Activated CD4-positive, alpha-beta T cell treated with anti-CD3 and anti-CD28 coated beads, Interleukin-2, amount 50 U/mL, for 48 hours (primary cell): ENCODE measurements at regions not wholly inside any gene's neighbourhood (a gene's known extent, or its start where the extent isn't known, plus 50 kb on each side); places are given as distances from the start of the nearest gene placed in this dataset.
"Not testable (repeated sequence)": the region's sequence is repeated elsewhere in the genome, so short reads cannot be mapped to it uniquely, and the experiment has no call there.

Experiments used
- DNase-seq, 2 experiments: peaks; one replicate each; pipeline ENCODE4 v3.0.0-alpha.2; 2020

DNA sequence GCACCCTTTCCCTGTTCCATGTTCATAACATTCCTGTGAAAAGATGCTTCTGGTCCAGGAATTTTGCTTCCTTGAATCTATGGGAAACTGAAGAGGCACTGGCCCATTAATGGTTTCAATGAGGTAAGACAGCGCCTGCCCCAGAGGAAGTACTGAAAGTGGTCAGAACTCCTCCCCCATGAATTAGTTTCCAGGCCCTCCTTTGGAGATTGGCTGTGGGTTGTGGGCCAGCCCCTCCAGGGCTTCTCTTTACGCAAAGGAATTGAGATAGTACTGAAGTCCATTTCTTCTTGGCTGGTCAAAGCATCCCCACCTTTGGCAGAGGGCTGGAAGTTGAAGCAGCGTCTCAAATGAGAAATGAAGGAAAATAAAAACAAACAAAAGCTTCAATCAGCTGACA is 175.5 kb downstream of the POLR2M start:
- DNase-seq: no peak

DNA sequence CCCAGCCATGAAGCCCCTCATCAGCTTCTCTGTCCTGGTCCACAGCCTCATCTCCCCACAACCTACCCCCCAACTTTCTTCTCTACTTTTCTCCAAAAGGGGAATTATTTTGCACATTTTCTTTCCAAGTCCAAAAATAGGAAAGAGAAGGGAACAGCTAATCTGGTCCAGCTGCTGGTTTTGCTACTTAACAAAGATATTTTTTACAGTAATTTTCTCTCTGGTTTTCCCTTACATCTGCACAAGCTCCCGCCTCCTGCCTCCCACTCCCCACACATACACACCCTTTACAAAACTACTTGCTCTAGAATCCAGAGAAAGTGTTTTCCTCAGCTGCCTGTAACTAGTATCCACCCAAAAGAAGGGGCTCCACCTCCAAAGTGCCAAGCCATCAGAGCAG is 177.2 kb downstream of the POLR2M start:
- DNase-seq: no peak

DNA sequence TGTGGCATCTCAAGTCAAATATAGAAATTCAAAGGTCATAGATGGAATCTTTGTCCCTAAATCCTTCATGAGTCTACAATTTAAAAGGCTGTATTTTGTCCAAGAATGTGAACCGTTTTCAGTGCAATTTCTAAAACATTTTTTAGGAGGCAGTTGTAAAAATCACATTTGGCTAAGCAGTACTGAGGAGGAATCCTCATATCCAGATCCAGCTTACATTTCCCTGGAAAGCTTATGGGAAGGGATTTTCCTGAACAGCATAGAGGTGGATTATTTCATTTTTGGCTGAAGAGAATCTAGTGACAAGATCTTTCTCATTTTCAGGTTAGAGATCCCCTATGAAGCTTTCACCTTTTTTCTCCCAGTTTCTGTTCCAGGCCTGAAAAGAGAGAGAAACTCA is 178.4 kb downstream of the POLR2M start:
- no peak for DNase-seq

DNA sequence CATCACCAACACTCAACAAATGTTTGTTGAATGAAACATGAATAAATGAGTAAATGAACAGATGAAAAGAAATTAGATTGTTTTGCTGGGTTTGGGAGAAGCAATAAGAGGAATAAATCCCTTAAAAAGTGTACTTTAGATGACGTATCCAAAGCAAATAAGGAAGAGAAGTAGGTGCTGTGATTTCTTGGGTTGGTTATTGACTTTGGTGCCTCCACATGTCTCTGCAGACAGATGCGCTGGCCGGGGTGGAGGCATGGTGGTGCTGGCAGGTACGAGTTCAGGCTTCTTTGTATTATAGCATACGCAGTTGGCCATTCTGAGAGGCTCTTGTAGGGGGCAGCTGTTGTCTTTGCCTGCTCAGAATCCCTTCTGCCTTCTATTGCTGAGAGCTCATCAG is 178.9 kb downstream of the POLR2M start:
- DNase-seq: no peak

DNA sequence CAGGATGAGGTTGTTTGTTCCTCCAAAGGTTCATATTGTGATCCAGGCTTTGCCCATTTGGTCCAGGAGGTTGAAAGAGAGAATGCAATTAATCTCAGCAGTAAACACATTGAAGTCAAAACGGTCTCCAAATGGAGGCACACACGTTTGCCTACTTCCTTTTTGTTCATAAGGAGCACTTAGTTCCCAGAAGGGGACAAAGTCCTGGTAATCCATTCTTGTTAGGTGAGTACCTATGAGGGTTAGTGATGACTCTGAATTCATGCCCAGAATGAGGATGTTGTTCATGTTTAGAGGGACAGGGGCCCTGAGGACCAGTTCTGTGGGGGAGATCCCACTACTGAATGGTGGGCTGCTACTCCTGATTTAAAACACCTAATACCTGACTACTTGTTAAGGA is 177.7 kb downstream of the ALDH1A2 start:
- DNase-seq: no peak

DNA sequence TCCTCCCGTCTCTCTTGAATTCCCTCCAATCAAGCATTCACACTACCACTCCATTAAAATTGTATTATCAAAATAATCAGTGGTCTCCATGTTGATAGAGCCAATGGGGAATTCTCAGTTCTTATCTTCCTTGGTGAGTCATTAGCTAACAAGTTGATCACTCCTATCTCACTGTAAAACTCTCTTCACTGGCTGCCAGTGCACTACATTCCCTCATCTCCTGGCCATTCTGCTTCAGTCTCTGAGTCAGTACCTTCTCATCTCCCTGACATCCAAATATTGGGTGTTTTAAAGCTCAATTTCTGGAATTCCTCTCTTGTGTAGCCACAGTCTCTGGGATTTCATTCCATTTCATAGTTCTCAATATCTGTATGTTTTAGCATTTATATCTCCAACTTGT is 175.2 kb downstream of the ALDH1A2 start:
- DNase-seq: no peak

DNA sequence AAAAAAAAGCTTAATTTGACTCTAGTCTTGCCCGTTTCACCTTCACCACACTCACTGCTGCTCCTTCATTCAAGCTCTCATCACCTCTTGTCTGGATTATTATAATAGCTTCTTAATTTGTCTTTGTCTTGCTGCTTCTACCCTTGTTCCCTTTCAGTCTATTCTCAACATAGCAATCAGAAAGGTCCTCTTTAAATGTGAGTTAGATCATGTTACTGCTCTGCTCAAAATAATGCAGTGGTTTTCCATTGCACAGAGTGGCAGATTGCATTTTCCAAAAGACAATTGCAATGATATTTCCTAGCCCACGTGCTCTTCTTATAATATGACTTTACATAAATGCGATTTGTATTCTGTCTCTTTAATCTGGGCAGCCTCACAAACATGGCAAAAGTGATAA is 174.6 kb downstream of the ALDH1A2 start:
- DNase-seq: no peak

DNA sequence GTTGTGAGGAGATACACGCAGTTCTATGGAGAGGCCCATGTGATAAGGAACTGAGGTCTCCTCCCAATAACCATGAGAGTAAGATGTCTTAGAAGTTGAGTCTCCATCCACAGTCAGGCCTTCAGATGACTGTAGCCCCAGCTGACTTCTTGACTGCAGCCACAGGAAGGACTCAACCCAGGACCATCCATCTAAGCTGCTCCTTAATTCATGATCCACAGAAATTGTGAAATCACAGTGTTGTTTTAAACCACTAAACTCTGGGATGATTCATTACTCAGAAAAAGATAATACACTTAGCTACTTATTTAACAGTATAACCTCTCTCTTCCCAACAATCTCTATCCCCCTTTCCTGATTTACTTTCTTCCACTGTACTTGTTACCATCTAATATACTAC is 173.3 kb downstream of the ALDH1A2 start:
- DNase-seq: no peak

DNA sequence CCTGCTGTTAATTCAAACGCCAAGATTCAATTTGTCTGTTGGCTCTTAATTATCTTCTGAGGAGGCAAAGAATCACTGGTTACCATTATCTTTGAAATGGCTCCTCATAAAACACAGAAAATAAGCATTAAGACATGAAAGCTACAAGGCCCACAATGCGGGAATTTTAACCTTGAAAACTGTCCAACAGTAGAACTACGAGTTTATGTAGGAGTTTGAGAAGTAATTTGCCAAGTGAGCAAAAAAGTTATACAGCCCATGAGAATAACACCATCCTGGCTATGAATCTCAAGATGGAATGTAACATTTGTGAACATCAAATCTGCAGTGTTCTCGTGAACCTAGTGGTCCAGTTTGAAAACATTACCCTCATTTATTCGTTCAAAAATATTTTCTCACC is 172.5 kb downstream of the ALDH1A2 start:
- no peak for DNase-seq

DNA sequence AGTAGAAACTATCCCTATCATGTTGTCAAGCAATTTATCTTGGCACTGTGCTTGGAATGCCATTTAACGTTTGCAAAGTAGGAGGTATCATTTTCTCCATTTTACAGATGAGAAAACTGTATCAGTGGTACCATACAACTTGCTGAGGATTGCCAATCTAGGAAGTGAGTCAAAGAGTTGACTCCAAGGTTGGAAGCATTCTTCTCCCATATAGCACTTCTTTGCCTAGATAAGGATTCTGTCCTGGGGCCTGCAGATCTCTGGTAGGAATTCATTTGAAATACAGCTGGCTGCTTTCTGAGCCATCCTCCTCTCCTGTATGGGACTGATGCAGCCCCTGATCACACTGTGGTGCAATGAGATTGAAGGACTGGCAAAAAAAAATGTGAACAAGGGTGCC is 170.2 kb downstream of the ALDH1A2 start:
- no peak for DNase-seq

DNA sequence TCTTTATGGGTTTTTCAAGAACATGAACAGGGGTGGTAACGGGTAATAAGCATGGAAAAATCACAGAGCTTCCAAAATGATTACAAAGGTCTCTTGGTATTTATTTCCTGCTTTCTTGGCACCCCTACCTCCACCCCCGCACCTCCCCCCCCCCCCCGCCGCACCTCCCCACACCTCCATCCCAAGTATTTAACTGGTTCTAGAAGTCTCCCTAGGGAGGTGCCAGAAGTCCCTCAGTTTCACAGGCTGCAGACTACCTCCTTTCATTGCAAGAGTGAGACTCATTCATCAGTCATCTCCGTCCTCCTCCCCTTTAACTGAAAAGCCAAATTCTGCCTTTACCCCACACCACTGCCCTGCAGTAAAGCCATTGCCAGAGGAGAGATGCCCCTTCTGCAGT is 169.4 kb downstream of the ALDH1A2 start:
- no peak for DNase-seq

DNA sequence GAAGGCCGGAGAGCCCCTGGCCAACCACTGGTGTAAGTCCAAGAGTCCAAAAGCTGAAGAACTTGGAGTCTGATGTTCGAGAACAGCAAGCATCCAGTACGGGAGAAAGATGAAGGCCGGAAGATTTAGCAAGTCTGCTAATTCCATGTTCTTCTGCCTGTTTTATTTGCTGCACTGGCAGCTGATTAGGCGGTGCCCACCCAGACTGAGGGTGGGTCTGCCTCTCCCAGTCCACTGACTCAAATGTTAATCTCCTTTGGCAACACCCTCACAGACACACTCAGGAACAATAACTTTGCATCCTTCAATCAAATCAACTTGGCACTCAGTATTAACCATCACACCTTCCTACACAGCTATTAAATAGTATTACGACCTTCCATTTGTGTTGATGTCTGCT is 168.6 kb downstream of the ALDH1A2 start:
- DNase-seq: not testable (repeated sequence)

DNA sequence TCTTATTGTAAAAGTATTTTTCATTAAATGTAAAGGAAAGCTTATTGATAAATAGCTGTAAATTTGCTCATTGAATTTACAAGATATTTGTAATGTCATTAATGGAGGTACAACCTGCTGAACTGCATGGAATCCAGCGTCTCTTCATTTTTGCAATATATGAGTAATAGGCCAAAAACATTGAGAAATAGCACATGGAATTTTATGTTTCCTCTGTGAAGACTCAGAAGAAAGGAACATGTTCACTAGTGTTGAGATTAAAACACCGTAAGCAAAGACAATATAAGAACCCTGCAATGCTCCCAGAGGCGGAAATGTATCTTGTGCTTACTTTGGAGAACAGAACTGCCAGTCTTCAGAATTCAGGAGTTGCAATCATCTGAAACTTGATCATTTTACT is 167.6 kb downstream of the ALDH1A2 start:
- no peak for DNase-seq

DNA sequence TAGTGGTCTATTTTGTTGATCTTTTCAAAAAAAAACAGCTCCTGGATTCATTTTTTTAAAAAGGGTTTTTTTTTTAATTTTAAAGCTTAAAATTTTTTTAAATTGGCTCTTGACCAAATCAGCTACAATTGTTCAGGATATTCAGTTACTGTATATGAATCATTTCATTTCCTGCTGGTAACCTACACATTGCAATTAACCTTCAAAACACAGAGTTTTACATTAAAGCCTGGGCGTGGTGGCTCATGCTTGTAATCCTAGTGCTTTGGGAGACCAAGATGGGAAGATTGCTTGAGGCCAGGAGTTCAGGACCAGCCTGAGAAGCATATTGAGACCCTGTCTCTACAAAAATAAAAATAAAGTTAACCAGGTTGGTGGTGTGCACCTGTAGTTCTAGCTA is 163.4 kb downstream of the ALDH1A2 start:
- DNase-seq: no peak
